CD14-positive monocyte (primary cell): ENCODE measurements at regions not wholly inside any gene's neighbourhood (a gene's known extent, or its start where the extent isn't known, plus 50 kb on each side); places are given as distances from the start of the nearest gene placed in this dataset.

Source experiments
- DNase-seq, 3 donors: peaks; one replicate each; pipeline ENCODE4 v3.0.0-alpha.2; 2011 to 2022
- H2AFZ ChIP-seq: 2 replicates; pipeline ENCODE4 v1.6.0; 2012; ENCODE audit warnings: mild to moderate bottlenecking, low read depth, low read length, inconsistent platforms; ENCODE audit not compliant: insufficient read depth, poor library complexity, severe bottlenecking
- H3K27ac ChIP-seq, 2 donors: 1 replicate in 1 of 2; 2 replicates in 1 of 2; pipeline ENCODE4 v1.5.1; 2012 to 2013; ENCODE audit warnings: low read length in 2 of 2, control low read depth in 1 of 2, inconsistent platforms in 1 of 2, low read depth in 1 of 2, mild to moderate bottlenecking in 1 of 2
- H3K27me3 ChIP-seq, 2 donors: one replicate each; pipeline versions ENCODE4 v1.6.0 to v1.6.1; 2011 to 2013; ENCODE audit warnings: low read length in 2 of 2; ENCODE audit not compliant: control insufficient read depth in 2 of 2, insufficient read depth in 2 of 2
- H3K36me3 ChIP-seq, 2 donors: replicated peaks in 1 of 2; 1 replicate in 1 of 2; 2 replicates in 1 of 2; pipeline versions ENCODE4 v1.5.1 to v1.6.1; 2012 to 2013; ENCODE audit warnings: low read length in 2 of 2, control low read depth in 1 of 2, inconsistent platforms in 1 of 2, mild to moderate bottlenecking in 1 of 2; ENCODE audit not compliant: insufficient read depth in 2 of 2, control insufficient read depth in 1 of 2
- H3K4me1 ChIP-seq, 2 donors: 1 replicate in 1 of 2; 2 replicates in 1 of 2; pipeline versions ENCODE4 v1.5.1 to v1.6.1; 2012 to 2013; ENCODE audit warnings: low read length in 2 of 2, control low read depth in 1 of 2, inconsistent platforms in 1 of 2, mild to moderate bottlenecking in 1 of 2, moderate library complexity in 1 of 2; ENCODE audit not compliant: insufficient read depth in 2 of 2, control insufficient read depth in 1 of 2
- H3K4me2 ChIP-seq: replicated peaks from 2 replicates; pipeline ENCODE3; 2012; ENCODE audit warnings: low read length, moderate library complexity, mild to moderate bottlenecking; ENCODE audit not compliant: poor library complexity, severe bottlenecking; ENCODE audit errors: extremely low read depth
- H3K4me3 ChIP-seq, 3 experiments: fragments of 200-600 bp in 1 of 3; sonication (generic) in 1 of 3; replicated peaks in 1 of 3; 1 replicate in 2 of 3; 2 replicates in 1 of 3; pipeline ENCODE4 v1.5.1; 2011 to 2013; ENCODE audit warnings: low read length in 3 of 3, mild to moderate bottlenecking in 3 of 3, control low read depth in 2 of 3, low read depth in 2 of 3, inconsistent platforms in 1 of 3, moderate library complexity in 1 of 3
- H3K79me2 ChIP-seq: 2 replicates; pipeline ENCODE4 v1.6.0; 2012; ENCODE audit warnings: mild to moderate bottlenecking, control low read depth, inconsistent platforms, low read length, moderate library complexity; ENCODE audit not compliant: insufficient read depth
- H3K9ac ChIP-seq: 2 replicates; pipeline ENCODE4 v1.6.0; 2017; ENCODE audit warnings: low read length, mild to moderate bottlenecking; ENCODE audit not compliant: insufficient read depth, poor library complexity, severe bottlenecking
- H3K9me3 ChIP-seq, 2 donors: replicated peaks in 1 of 2; 1 replicate in 1 of 2; 2 replicates in 1 of 2; pipeline versions ENCODE4 v1.5.1 to v1.6.1; 2012 to 2013; ENCODE audit warnings: low read length in 2 of 2, control low read depth in 1 of 2; ENCODE audit not compliant: control insufficient read depth in 1 of 2, insufficient read depth in 1 of 2
- H4K20me1 ChIP-seq: 2 replicates; pipeline ENCODE4 v1.6.0; 2012; ENCODE audit warnings: mild to moderate bottlenecking, low read length, control low read depth, moderate library complexity; ENCODE audit not compliant: insufficient read depth
- H3K27ac Mint-ChIP-seq, 7 donors: one replicate each; pipeline ENCODE4 v1.8.0; 2020; ENCODE audit warnings: mild to moderate bottlenecking in 7 of 7, mixed read lengths in 7 of 7, moderate library complexity in 6 of 7, inconsistent platforms in 2 of 7
- H3K27me3 Mint-ChIP-seq, 3 donors: one replicate each; pipeline ENCODE4 v1.8.0; 2021 to 2022; ENCODE audit warnings: low read depth in 3 of 3, mild to moderate bottlenecking in 3 of 3, mixed read lengths in 3 of 3, moderate library complexity in 3 of 3, inconsistent platforms in 1 of 3
- H3K36me3 Mint-ChIP-seq, 2 donors: one replicate each; pipeline ENCODE4 v1.8.0; 2020; ENCODE audit warnings: mixed read lengths in 2 of 2, inconsistent platforms in 1 of 2, mild to moderate bottlenecking in 1 of 2
- H3K4me1 Mint-ChIP-seq: one replicate; pipeline ENCODE4 v1.8.0; 2020; ENCODE audit warnings: mild to moderate bottlenecking, mixed read lengths
- H3K4me3 Mint-ChIP-seq, 2 donors: one replicate each; pipeline ENCODE4 v1.8.0; 2020; ENCODE audit warnings: mild to moderate bottlenecking in 2 of 2, mixed read lengths in 2 of 2, moderate library complexity in 1 of 2
- H3K9me3 Mint-ChIP-seq, 7 donors: one replicate each; pipeline ENCODE4 v1.8.0; 2020 to 2022; ENCODE audit warnings: mixed read lengths in 7 of 7, mild to moderate bottlenecking in 6 of 7, moderate library complexity in 6 of 7, inconsistent platforms in 2 of 7
- CTCF ChIP-seq: fragments of 200-600 bp; IDR thresholded peaks from one replicate; pipeline ENCODE4 v1.8.0; 2022; ENCODE audit warnings: antibody characterized with exemption, mild to moderate bottlenecking
- WGBS: methylation state at CpG from one replicate; pipeline ENCODE4 v1.1.5; 2013; ENCODE audit warnings: missing lambda C conversion rate; ENCODE audit not compliant: insufficient coverage; 5-methylcytosine and 5-hydroxymethylcytosine counted together
- intact Hi-C, 2 donors: fragments of 100-400 bp; cut with micrococcal nuclease; formaldehyde crosslinking; loops; one replicate each; pipeline versions ENCODE4 v1.15.0 to v1.15.1; 2023

- Histone ChIP-seq H3K4me3 (no peak overlapping the region), H2AFZ (no peak overlapping the region), H3K4me1 (no peaks in the 10 kb centered on the region), H3K79me2 (no peaks in the 10 kb centered on the region), H3K4me2 (no peak overlapping the region), H3K9ac (no peak overlapping the region), H3K27ac (no peak overlapping the region), H3K27me3 (no peaks in the 10 kb centered on the region), H3K36me3 (no peaks in the 10 kb centered on the region), H3K9me3 (peaks cover 4 to 18% of the 10 kb centered on the region in 2 donors), H4K20me1 (no peaks in the 10 kb centered on the region)
- H3K27ac Mint-ChIP-seq, result no peak overlapping the region
- H3K9me3 Mint-ChIP-seq, result peaks cover 3 to 14% (median 7%) of the 10 kb centered on the region in 7 donors
- peaks cover 0 to 4% (median 3%) of the 10 kb centered on the region in 3 donors for H3K27me3 Mint-ChIP-seq
- H3K4me1 Mint-ChIP-seq, result no peaks in the 10 kb centered on the region
- no peak overlapping the region for H3K4me3 Mint-ChIP-seq
- DNase-seq, result no peak
- 78% methylated on average over 6 of the region's 9 CpGs for WGBS
- no peaks in the 10 kb centered on the region for H3K36me3 Mint-ChIP-seq
- intact Hi-C loops, result no loop called here
- TF ChIP-seq CTCF, result no peak
Observed at GRCh38 chr2:120993661-120994060, 258.0 kb downstream of the GLI2 start.

- 92% methylated on average over 7 of the region's 14 CpGs for WGBS
- no peaks in the 10 kb centered on the region for H3K4me1 ChIP-seq
- no peaks in the 10 kb centered on the region for H3K36me3 Mint-ChIP-seq
- no peaks in the 10 kb centered on the region for H3K36me3 ChIP-seq
- no peak overlapping the region for H3K4me3 Mint-ChIP-seq
- H2AFZ ChIP-seq, result no peak overlapping the region
- H3K4me3 ChIP-seq, result no peak overlapping the region
- H3K27me3 Mint-ChIP-seq, result peaks cover 0 to 4% (median 3%) of the 10 kb centered on the region in 3 donors
- no peak overlapping the region for H3K4me2 ChIP-seq
- no peaks in the 10 kb centered on the region for H3K4me1 Mint-ChIP-seq
- peaks cover 2 to 13% (median 7%) of the 10 kb centered on the region in 7 donors for H3K9me3 Mint-ChIP-seq
- no peak overlapping the region for H3K9ac ChIP-seq
- H3K79me2 ChIP-seq, result no peaks in the 10 kb centered on the region
- H3K27ac Mint-ChIP-seq, result no peak overlapping the region
- no peak overlapping the region for H3K27ac ChIP-seq
- DNase-seq, result no peak
- TF ChIP-seq CTCF, result no peak
- intact Hi-C loops, result no loop called here
- no peaks in the 10 kb centered on the region for H4K20me1 ChIP-seq
- H3K9me3 ChIP-seq, result peaks cover 4 to 12% of the 10 kb centered on the region in 2 donors
- H3K27me3 ChIP-seq, result no peaks in the 10 kb centered on the region
Observed at GRCh38 chr2:120994301-120994995, 258.8 kb downstream of the GLI2 start.
